22Rv1 (cell line): ENCODE measurements at regions not wholly inside any gene's neighbourhood (a gene's known extent, or its start where the extent isn't known, plus 50 kb on each side); places are given as distances from the start of the nearest gene placed in this dataset.

ENCODE experiments used
- CTCF ChIP-seq: fragments of 450-650 bp; IDR thresholded peaks from 2 replicates; pipeline ENCODE4 v1.5.1; 2017; ENCODE audit warnings: mild to moderate bottlenecking
- ZFX ChIP-seq: fragments of 450-650 bp; IDR thresholded peaks from 2 replicates; pipeline ENCODE4 v1.6.1; 2017; ENCODE audit warnings: antibody characterized with exemption, borderline replicate concordance

- TF ChIP-seq CTCF (no peak), ZFX (no peak)
Measured at GRCh38 chr21:32197896-32198295, 81.0 kb downstream of the MIS18A start.
